ENCODE measurements at regions not wholly inside any gene's neighbourhood (a gene's known extent, or its start where the extent isn't known, plus 50 kb on each side); places are given as distances from the start of the nearest gene placed in this dataset.

DNA sequence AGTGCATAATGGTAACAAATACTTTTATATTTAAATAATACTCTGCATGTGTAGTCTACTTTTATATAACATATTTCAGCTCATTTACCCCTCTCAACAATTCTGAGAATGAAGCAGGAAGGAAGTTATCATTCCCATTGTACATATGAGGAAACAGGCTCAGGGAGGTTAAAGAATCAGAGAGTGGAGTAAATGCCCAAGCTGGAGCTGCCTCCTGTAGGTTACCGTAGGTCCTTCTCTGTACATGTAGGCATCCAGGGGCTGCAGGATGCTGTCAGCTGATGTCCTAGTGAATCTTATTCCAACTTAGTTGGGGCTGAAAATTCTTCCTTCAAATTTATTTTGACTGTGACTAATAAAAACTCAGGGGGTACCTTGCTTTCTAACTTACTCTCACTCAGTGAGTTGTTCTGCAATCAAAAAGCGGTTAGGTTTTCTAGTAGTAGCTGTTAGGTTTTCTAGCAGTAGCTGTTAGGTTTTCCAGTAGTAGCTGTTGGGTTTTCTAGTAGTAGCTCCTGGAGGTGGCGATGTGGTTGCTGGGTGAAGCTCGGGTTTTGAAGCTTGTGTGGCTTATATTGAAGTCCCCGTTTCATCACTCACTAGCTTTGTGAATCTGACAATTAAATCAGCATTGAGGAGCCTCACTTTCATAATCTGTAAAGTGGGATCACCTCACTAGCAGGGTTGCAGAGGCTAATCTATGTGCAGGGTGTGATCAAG is 357.0 kb downstream of the NR2F2 start:
- DNase-seq (ENCODE audit: low read depth in 2 of 2): no peak
- TF ChIP-seq CTCF (IDR thresholded peaks at IDR 0.05; ENCODE audit: low read depth, low read length): no peak
- H3K4me3 ChIP-seq (replicated peaks in 1 of 2; ENCODE audit: low read depth in 2 of 2, low read length in 2 of 2): no peak overlapping the region

GRCh38 chr15:96690733-96691132 is 360.2 kb downstream of the NR2F2 start:
- TF ChIP-seq CTCF (IDR thresholded peaks at IDR 0.05; ENCODE audit: low read depth, low read length): no peak
- no peak for DNase-seq (ENCODE audit: low read depth in 2 of 2)
- no peak overlapping the region for H3K4me3 ChIP-seq (replicated peaks in 1 of 2; ENCODE audit: low read depth in 2 of 2, low read length in 2 of 2)

- TF ChIP-seq CTCF (IDR thresholded peaks at IDR 0.05; ENCODE audit: low read depth, low read length): no peak
- DNase-seq (ENCODE audit: low read depth in 2 of 2): no peak
- no peak overlapping the region for H3K4me3 ChIP-seq (replicated peaks in 1 of 2; ENCODE audit: low read depth in 2 of 2, low read length in 2 of 2)
Observed at GRCh38 chr15:96692826-96693225, 362.3 kb downstream of the NR2F2 start.

DNA sequence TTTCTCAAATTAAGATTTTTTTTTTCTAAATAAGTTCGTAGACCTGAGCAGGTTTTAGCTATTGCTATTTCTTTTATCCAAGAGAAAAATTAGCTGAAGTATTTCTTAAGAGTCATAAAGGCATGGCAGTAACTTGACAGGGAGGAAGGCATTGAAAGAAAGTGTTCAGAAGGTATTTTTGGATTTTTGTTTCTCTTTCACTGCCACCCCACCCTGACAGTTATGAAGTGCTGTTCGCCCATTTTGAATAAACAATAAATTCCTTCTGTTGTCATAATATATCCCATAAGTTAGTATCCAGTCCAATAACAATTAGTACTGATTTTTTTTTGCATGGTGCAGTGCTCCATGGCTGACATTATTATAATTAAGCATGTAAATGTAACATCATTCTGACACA is 363.0 kb downstream of the NR2F2 start:
- TF ChIP-seq CTCF (IDR thresholded peaks at IDR 0.05; ENCODE audit: low read depth, low read length): no peak
- no peak for DNase-seq (ENCODE audit: low read depth in 2 of 2)
- H3K4me3 ChIP-seq (replicated peaks in 1 of 2; ENCODE audit: low read depth in 2 of 2, low read length in 2 of 2): no peak overlapping the region

GRCh38 chr15:96693990-96694517 is 363.6 kb downstream of the NR2F2 start:
- no peak for DNase-seq (ENCODE audit: low read depth in 2 of 2)
- TF ChIP-seq CTCF (IDR thresholded peaks at IDR 0.05; ENCODE audit: low read depth, low read length): no peak
- no peak overlapping the region for H3K4me3 ChIP-seq (replicated peaks in 1 of 2; ENCODE audit: low read depth in 2 of 2, low read length in 2 of 2)

DNA sequence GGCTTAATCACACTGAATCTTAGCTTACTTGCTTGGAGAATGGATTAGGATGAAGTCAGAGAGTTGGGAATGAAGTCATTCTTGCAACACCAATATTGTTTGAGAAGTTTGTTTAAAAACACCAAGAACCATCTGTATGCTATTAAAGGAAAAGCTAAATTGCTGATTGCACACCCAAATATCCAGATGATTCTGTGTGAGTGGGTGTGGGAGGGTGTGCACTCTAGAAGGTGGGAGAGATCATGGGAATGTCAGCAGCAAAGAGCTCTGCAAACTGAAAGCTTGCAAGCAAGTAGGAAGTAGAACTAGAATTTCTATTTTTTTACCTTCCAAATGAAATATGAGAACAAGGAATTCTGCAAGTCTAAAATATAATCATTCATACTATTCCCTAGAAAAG is 364.9 kb downstream of the NR2F2 start:
- DNase-seq (ENCODE audit: low read depth in 2 of 2): no peak
- H3K4me3 ChIP-seq (replicated peaks in 1 of 2; ENCODE audit: low read depth in 2 of 2, low read length in 2 of 2): no peak overlapping the region
- no peak for TF ChIP-seq CTCF (IDR thresholded peaks at IDR 0.05; ENCODE audit: low read depth, low read length)

All from cardiac fibroblast (primary cell).